Testis (tissue), 2 donors: ENCODE measurements at regions not wholly inside any gene's neighbourhood (a gene's known extent, or its start where the extent isn't known, plus 50 kb on each side); places are given as distances from the start of the nearest gene placed in this dataset.

Experiments
- POLR2A ChIP-seq: fragments of 450-650 bp; IDR thresholded peaks from one replicate; pipeline ENCODE4 v1.6.1; 2017; ENCODE audit warnings: antibody characterized with exemption, mild to moderate bottlenecking, moderate library complexity
- TF ChIP-seq, protein P1 (sequence below), 3 experiments: fragments of 450-650 bp in 2 of 3; fragments of 200-600 bp in 1 of 3; sonication (generic) in 1 of 3; IDR thresholded peaks; one replicate each; pipeline ENCODE4 v1.5.1; 2016 to 2019; ENCODE audit warnings: antibody characterized with exemption in 3 of 3, mild to moderate bottlenecking in 2 of 3, moderate library complexity in 1 of 3

DNA sequence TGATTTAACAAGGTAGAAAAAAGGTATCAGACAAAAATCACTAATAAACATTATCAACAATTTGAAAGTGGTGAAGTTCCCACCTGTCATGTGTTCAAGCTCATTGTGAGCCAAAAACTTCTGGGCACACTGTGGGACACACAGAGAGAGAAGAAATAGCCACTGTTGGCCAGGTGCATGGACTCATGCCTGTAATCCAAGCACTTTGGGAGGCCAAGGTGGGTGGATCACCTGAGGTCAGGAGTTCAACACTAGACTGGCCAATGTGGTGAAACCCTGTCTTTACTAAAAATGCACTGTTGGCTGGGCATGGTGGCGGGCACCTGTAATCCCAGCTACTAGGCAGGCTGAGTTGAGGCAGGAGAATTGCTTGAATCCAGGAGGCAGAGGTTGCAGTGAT lies 167.4 kb downstream of the TOX3 start:
- TF ChIP-seq POLR2A, result no peak
- TF ChIP-seq, protein P1, sequence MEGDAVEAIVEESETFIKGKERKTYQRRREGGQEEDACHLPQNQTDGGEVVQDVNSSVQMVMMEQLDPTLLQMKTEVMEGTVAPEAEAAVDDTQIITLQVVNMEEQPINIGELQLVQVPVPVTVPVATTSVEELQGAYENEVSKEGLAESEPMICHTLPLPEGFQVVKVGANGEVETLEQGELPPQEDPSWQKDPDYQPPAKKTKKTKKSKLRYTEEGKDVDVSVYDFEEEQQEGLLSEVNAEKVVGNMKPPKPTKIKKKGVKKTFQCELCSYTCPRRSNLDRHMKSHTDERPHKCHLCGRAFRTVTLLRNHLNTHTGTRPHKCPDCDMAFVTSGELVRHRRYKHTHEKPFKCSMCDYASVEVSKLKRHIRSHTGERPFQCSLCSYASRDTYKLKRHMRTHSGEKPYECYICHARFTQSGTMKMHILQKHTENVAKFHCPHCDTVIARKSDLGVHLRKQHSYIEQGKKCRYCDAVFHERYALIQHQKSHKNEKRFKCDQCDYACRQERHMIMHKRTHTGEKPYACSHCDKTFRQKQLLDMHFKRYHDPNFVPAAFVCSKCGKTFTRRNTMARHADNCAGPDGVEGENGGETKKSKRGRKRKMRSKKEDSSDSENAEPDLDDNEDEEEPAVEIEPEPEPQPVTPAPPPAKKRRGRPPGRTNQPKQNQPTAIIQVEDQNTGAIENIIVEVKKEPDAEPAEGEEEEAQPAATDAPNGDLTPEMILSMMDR (IDR thresholded peaks at IDR 0.05), result no peak
